ENCODE measurements at regions not wholly inside any gene's neighbourhood (a gene's known extent, or its start where the extent isn't known, plus 50 kb on each side); places are given as distances from the start of the nearest gene placed in this dataset.
A peak's percentile ranks its signal among the peaks of the same experiment; 100 is the strongest.

- no peak for DNase-seq
Measured at GRCh38 chr21:43332861-43333297, 94.1 kb downstream of the SIK1 start.

DNA sequence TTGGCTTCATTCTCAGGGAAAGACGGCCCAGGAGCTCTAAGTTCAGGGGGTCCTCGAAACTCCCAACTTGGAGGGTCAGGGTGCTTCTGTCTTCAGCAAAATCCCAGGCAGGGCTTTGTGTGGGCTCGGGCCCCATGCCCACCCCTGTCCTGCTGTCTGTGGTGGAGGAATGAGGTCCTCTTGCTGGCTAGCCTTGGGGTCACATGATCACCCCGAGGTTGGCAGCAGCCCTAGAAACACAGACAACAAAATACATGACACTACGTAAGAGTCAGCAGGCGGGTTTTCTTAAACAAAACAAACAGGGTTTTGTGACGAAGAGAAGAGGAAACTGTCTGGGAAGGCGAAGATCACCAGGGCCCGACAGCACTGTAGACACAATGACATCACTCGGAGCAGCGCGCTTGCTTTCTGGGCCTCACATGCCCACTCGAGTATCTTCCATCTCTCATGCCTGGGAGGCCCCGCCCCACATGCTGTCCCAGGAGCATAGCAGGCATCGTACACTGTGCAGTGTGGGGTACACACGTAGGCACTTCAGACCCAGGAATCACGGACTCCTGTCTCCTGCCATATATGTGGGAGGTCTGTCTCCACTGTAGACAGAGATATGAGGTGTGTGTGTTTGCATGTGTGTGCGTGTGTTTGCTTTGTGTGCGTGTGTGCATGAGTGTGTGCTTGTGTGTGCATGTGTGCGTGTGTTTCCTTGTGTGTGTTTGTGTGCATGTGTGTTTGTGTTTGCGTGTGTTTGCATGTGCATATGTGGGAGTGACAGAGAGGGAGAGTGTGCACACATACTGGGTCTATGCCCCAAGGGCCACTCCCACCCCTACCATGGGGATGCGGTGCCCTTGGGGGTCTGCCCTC, 94.7 kb downstream of the SIK1 start:
- peak; percentile 78 to 91 for DNase-seq

DNA sequence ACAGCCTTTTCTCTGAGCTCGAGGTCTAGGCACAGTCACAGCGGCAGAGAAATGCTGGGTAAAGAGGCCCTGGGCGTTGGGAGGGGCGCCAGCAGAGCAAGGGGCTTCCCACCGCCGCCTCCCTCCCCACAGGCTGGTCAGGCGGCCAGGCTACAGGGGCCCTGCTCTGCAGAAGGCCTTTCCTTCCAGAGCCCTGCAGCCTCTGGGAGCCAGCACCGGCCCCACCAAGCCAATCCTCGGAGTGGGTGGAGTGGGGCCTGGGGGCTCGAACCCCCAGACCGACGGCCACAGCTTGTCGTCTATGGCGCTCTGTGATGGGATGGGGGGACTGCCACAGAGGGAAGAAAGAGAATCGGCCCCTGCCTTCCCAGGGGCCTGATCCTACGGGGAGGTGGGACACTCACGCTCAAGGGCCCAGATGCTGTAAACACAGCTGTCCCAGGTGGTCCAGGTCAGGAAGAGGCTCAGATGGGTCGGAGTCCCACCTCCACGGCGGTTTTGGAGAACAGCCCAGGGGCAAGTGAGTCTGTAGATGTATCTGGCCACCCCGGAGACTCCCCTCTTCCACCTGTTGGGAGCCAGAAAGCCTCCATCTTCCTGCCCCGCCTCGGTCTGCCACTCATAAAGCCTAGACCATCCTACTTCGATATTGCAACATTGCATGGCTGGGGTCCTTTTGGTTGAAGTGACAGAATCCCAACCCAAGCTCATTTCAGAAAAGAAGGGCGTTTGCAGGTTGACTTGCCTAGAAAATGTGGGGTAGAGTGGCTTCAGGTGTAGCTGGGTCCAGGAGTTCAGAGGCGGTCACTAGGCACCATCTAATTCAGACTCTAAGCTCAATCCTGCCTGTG, 95.6 kb downstream of the SIK1 start:
- DNase-seq = no peak

DNA sequence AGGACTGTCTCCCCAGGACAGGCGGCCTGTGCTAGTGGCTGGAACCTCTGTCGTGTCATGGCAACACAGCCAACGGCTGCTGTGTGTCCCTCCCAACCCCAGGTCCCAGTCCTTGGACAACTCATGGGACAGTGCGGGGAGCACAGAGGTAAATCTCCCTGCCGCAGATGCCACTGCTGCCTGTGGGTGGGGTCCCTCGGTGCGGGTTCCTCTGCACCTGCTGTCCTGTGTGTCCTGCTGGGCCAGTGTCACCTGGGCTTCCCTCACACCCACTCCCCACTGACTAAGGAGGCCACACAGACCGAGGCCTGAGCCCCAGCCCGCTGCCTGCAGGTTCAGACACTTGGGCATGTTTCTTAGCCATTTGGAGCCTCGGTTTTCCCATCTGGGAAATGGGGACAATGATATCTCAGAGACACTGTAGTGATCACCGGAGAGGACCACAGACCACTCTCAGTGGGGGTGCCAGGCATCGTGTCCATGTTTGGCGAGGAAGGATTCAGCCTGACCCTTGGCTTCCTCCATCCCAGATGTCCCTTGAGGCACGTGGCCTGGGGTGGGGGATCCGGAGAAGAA, 96.5 kb downstream of the SIK1 start:
- no peak for DNase-seq

DNA sequence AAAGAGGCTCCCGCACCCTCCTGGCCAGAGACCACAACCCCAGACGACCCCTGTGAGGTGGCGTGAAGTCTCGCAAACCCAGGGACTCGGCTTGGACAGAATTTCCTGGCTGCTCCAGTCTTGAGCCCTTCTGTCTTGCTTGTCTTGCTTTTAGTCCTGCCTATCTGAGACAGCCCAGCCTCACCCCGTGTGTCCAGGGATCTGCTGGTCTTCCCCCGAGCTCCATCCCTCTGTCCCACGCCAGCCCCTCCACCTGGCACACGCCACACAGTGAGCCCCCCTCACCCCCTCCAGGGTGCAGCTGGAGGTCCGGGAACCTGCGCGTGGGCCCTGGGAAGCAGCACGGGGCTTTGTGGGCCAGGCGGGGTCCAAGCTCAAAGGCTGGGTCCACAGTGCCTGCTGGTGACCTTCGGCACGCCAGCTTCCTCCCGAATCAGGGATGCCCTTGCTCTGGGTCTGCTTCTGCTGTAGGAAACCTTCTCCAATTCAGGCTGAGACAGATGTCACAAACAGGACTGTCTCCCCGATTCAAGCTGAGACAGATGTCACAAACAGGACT, 97.1 kb downstream of the SIK1 start:
- DNase-seq = no peak

GRCh38 chr21:43328958-43329691, 97.8 kb downstream of the SIK1 start:
- DNase-seq = no peak

GRCh38 chr21:43328185-43328957, 98.6 kb downstream of the SIK1 start:
- peak in 1 of 2 donors; percentile 20 for DNase-seq

DNA sequence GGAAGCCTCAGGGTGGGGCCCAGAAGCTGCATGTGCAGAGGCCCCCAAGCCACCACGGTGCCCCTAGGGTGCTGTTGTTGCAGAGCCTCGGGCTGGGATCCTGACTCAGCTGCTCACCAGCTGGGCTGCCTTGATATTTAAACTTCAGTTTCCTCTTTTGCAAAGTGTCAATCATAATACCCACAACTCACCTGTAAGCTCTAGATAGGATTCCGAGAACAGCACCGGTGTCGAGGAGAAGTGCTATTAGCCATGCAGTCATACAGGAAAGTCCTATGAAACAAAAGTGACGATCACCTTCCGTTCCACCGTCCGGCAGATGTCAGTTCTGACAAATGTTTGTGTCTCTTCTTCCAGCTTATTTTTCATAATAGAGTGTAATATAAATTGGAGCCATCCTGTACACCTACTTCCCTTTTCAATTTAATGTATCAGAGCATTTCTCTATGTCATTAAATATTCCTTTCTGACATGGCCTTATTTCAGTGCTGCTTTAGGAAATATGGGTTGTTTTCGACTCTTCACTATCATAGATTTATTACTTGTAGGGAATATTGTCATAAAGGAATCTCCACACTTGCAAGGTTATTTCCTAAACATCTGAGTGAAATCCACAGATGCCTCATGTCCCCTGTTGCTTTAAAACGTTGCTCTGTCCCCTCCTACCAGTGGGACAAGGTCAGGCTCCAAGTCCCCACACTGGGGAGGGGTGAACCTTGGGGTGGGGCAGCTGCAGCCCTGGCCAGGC, 100.8 kb downstream of the SIK1 start:
- no peak for DNase-seq

DNA sequence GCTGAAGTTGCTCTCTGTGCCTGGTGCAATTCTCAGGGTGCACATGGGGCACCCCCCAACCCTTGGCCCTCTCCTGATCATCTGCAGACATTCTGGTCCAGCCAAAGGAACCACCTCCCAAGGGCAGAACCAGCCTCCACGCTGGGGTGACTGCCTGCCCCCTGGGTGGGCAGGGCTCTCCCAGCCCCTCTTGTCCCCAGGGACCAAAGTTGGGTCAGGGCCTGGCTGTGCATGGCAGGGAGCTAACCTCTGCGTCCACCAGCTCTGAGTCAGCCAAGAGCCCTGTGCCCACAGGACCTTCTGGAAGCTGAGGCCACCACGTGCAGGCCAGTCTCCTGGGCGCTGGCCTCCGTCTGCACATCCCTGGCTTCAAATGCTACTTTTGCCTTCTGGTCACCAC, 101.9 kb downstream of the SIK1 start:
- DNase-seq = no peak

GRCh38 chr21:43324596-43324995, 102.3 kb downstream of the SIK1 start:
- no peak for DNase-seq

- DNase-seq = no peak
Measured at GRCh38 chr21:43323244-43324005, 103.5 kb downstream of the SIK1 start.

DNA sequence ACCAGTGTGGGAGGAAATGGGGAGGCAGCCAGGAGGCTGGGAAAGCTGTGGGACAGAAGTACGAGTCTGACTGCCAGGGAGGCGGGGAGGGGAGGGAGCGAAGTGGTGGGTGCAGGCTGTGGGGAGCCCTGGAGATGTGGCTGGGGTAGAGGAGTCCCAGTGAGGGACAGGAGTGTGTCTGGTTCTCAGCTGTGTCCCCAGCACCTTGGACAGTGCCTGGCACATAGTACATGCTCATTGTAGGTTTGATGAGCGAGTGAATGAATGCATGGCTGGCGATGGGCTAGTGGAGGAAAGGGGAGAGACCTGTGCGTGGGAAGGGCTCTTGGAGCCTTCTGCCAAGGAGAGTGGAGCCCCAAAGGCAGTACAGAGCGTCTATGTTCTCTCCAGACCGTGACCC, 104.1 kb downstream of the SIK1 start:
- DNase-seq = no peak

DNA sequence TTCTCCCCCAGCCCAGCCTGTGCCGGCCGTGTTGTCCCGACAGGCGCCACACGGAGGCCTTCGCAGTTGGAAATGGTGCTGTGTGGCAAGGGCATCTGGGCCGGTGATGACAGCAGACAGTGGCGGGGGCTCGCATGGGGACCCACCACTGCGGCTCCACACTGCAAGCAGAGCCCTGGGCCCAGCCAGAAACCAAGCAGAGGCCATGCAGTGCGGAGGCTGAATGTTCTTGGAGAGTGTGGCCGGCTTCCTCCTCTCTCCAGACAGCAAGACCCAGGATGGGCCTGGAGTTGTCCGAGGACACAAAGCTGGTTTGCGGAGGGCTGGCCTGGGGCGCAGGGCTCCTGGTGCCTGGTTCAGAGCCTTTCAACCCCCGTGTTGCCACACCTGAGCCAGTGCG, 104.6 kb downstream of the SIK1 start:
- DNase-seq = no peak

- no peak for DNase-seq
Measured at GRCh38 chr21:43321611-43322010, 105.3 kb downstream of the SIK1 start.

- no peak for DNase-seq
Measured at GRCh38 chr21:43321111-43321510, 105.8 kb downstream of the SIK1 start.

DNA sequence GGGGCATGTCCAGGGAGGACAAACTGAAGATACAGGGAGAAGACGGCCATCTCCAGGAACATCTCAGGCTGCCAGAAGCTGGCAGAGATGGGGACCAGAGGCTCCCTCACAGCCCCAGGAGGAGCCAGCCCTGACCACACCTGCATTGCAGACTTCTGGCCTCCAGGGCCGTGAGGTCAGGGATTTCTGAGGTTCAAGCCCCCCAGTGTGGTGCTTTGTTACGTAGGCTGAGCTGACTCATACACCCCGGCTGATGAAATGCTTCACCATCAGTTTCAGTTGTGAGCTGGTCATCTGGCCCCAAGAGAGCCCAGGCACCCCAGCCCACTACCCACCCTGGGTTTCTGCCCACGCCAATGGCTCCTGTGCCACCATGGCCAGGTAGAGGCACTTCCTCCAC, 106.4 kb downstream of the SIK1 start:
- no peak for DNase-seq

DNA sequence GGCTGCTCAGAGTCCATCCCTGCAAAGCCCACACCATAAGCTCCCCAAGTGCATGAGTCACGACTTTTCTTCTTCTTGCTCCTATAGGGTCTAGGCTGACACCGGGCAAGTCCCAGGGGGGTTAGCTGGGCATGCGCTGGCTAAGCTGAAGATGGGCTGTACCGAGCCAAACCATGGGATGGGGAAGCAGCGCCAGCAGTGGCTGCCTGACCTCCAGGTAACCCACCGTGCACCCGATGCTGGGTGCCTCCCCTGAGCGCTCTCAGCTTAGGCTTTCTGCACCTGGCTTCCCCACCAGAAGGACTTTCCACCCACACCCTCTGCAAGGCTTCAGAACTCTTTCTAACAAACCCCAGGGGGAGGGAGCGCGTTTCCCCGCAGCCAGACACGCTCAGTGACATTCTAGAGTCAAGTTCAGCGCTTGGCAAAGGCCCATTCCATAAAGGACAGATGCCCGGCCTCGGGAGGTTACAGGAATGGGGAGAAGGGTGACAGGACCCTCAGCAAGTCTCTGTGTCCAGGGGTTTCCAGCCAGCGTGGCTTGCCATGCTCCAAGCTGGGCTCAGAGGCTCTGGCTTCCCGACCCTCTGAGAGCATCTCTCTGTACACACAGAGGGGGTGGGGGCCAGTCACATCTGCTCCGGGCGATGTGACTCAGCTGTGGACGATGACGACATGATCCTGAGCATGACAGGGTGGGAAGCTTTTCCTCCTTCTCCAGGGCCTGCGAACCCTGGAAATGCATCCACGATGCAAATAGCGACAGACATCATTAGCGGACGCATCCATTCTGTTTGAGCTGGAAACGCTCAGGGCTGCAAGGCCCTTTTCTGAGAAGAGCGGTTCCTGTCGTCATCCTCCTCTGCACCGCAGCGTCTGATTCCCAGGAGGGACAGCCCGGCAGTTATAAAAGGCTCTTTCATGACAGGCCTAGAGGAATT, 107.8 kb downstream of the SIK1 start:
- DNase-seq = no peak

GRCh38 chr21:43318368-43318767, 108.6 kb downstream of the SIK1 start:
- no peak for DNase-seq

- DNase-seq = no peak
Measured at GRCh38 chr21:43317959-43318358, 109.0 kb downstream of the SIK1 start.
